Calu3 (cell line): ENCODE measurements at regions not wholly inside any gene's neighbourhood (a gene's known extent, or its start where the extent isn't known, plus 50 kb on each side); places are given as distances from the start of the nearest gene placed in this dataset.

Source experiments
- BruUV-seq: library from RNA; stranded (reverse); fragments of 400-500 nt; replicated peaks from 2 replicates; lab custom pipeline; 2021; lab: Mats Ljungman, UMichigan
- CTCF ChIA-PET: fragments of 300-600 bp; sonication (Branson Sonifier 250); formaldehyde crosslinking; loops from one replicate; lab custom pipeline; 2022; ENCODE audit warnings: antibody characterized with exemption; lab: Charles Lee
- DNase-seq: peaks from one replicate; pipeline ENCODE4 v3.0.0; 2022
- H3K27ac Mint-ChIP-seq: one replicate; pipeline ENCODE4 v1.8.0; 2022; ENCODE audit warnings: mixed read lengths; ENCODE audit not compliant: unreplicated experiment
- H3K27me3 Mint-ChIP-seq: one replicate; pipeline ENCODE4 v1.8.0; 2022; ENCODE audit warnings: mixed read lengths; ENCODE audit not compliant: unreplicated experiment
- H3K36me3 Mint-ChIP-seq: one replicate; pipeline ENCODE4 v1.8.0; 2022; ENCODE audit warnings: mild to moderate bottlenecking, moderate library complexity, mixed read lengths; ENCODE audit not compliant: insufficient read depth, unreplicated experiment
- H3K4me1 Mint-ChIP-seq: one replicate; pipeline ENCODE4 v1.8.0; 2022; ENCODE audit warnings: mild to moderate bottlenecking, low read depth, mixed read lengths; ENCODE audit not compliant: unreplicated experiment
- H3K4me3 Mint-ChIP-seq: one replicate; pipeline ENCODE4 v1.8.0; 2022; ENCODE audit warnings: mild to moderate bottlenecking, low read depth, moderate library complexity, mixed read lengths; ENCODE audit not compliant: unreplicated experiment
- H3K9me3 Mint-ChIP-seq: one replicate; pipeline ENCODE4 v1.8.0; 2022; ENCODE audit warnings: low read depth, mixed read lengths; ENCODE audit not compliant: unreplicated experiment
- intact Hi-C: fragments of 100-400 bp; cut with micrococcal nuclease; formaldehyde crosslinking; loops from one replicate; pipeline ENCODE4 v1.10.0; 2022; ENCODE audit not compliant: unreplicated experiment
- TF ChIP-seq, protein P1 (sequence below): fragments of 200-600 bp; IDR thresholded peaks from one replicate; pipeline ENCODE4 v1.8.0; 2022; ENCODE audit warnings: antibody characterized with exemption; ENCODE audit not compliant: unreplicated experiment

DNA sequence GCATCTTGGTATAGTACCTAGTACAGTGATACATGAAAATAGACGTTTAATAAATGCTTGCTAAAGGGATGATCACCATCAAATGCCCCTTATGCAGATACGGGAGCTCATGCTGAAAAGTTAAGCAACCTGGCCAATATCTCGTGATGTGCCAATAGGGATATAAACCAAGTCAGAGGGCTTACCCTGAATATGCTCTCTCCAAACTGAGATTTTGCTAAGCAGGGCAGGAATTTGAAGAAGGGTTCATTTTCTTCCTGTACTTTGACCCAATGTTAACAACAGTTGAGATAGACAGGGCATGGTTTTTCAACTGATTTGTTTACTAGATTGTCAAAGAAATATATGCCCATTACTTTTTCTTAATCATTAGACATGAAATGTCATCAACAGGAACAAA lies 219.3 kb upstream of the PREP start:
- CTCF ChIA-PET = no interaction called here
- Mint-ChIP-seq H3K9me3 (no peaks in the 10 kb centered on the region), H3K4me1 (no peaks in the 10 kb centered on the region), H3K27me3 (no peaks in the 10 kb centered on the region), H3K4me3 (no peak overlapping the region), H3K36me3 (no peaks in the 10 kb centered on the region), H3K27ac (no peak overlapping the region)
- intact Hi-C loops = no loop called here
- TF ChIP-seq, protein P1, sequence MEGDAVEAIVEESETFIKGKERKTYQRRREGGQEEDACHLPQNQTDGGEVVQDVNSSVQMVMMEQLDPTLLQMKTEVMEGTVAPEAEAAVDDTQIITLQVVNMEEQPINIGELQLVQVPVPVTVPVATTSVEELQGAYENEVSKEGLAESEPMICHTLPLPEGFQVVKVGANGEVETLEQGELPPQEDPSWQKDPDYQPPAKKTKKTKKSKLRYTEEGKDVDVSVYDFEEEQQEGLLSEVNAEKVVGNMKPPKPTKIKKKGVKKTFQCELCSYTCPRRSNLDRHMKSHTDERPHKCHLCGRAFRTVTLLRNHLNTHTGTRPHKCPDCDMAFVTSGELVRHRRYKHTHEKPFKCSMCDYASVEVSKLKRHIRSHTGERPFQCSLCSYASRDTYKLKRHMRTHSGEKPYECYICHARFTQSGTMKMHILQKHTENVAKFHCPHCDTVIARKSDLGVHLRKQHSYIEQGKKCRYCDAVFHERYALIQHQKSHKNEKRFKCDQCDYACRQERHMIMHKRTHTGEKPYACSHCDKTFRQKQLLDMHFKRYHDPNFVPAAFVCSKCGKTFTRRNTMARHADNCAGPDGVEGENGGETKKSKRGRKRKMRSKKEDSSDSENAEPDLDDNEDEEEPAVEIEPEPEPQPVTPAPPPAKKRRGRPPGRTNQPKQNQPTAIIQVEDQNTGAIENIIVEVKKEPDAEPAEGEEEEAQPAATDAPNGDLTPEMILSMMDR = no peak
- no peak for DNase-seq
- no TSS peak for BruUV-seq

DNA sequence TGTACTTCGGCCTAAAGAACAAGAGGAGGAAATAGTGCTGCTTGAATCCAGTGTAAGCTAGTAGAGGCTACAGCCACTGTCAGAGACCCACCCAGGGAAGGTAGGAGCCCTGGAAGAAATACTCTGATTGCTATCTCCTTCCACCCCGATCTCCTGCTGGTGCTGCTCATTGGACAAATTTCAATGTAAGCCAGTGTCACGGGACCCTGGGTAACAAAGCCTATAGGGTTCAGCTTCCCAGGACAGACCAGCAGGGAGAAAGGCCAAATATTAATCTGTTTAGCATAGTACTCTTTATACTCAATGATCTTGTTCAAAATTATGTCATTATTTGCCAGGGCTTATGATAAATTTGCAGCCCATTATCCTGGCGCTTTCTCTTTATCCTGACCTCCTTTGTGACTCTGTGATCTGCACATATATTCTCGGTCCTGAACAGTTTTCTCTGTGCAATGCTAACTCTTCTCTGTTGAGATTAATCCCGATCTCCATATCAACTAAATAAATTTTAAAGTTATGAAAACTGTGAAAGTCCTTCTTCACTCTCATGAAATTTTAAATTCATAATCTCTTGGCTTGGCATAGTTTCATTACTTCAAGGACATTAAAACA lies 218.8 kb upstream of the PREP start:
- intact Hi-C loops = no loop called here
- TF ChIP-seq, protein P1 = no peak
- Mint-ChIP-seq H3K36me3 (no peaks in the 10 kb centered on the region), H3K27me3 (no peaks in the 10 kb centered on the region), H3K4me1 (no peaks in the 10 kb centered on the region), H3K9me3 (no peaks in the 10 kb centered on the region), H3K27ac (no peak overlapping the region), H3K4me3 (no peak overlapping the region)
- no TSS peak for BruUV-seq
- DNase-seq = no peak
- CTCF ChIA-PET = no interaction called here

DNA sequence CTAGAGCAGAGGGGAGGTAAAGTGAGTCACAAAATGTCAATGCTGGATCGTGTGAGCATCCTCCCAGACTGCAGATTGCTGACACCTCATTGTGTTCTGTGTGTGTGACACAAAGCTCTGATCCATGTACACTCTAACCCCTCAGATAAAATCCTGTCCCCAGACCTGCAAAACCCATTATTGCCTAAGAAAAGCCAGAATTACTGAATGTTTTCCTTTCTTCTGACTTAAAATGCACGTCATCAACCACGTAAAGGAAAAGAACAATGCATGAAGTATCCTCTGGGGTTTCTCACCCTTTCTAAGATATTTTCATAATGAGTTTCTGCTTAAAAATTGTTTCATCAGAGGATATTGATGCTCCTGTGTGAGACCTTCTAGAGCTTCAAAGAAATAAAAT lies 218.0 kb upstream of the PREP start:
- H3K9me3 Mint-ChIP-seq = no peaks in the 10 kb centered on the region
- no peak overlapping the region for H3K4me3 Mint-ChIP-seq
- CTCF ChIA-PET = no interaction called here
- H3K4me1 Mint-ChIP-seq = no peaks in the 10 kb centered on the region
- H3K36me3 Mint-ChIP-seq = no peaks in the 10 kb centered on the region
- TF ChIP-seq, protein P1 = no peak
- no peaks in the 10 kb centered on the region for H3K27me3 Mint-ChIP-seq
- no peak for DNase-seq
- intact Hi-C loops = no loop called here
- no peak overlapping the region for H3K27ac Mint-ChIP-seq
- BruUV-seq = no TSS peak

DNA sequence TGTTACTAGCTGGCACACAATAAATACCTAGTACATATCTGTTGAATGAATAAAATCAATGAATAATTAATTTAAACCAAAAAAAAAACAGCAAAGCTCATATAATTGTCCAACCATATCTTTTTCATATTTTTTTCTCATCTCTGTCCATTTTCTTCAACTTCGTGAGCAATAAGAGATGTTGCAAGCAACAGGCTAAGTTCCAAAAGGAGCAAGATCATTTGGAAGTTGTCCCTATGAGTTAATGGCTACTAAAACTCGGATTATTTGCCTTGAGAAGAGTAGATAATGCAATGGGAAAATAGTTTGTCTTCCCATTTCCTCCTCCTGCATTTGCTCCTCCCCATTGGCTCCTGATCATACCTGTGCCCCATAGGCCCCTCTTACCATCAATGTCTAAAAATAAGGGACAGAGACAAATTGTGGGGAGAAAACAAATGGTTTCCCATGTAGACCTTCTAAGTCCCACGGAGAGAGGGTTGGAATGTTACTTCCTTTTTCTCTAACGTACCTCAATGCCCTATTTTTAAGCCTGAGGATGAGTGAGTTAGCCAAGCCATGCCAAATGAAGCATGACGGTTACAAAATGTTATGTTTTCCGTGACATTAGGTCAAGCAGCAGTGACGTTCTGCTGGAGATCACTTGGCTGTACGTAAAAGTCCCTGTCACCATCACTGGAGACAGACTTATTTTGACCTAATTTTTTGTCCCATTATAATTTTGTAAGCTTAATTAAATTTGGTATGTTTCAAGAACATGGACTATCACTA lies 217.3 kb upstream of the PREP start:
- Mint-ChIP-seq H3K36me3 (no peaks in the 10 kb centered on the region), H3K27ac (no peak overlapping the region), H3K4me3 (no peak overlapping the region), H3K9me3 (no peaks in the 10 kb centered on the region), H3K4me1 (no peaks in the 10 kb centered on the region), H3K27me3 (no peaks in the 10 kb centered on the region)
- BruUV-seq = no TSS peak
- CTCF ChIA-PET = no interaction called here
- intact Hi-C loops = no loop called here
- no peak for DNase-seq
- TF ChIP-seq, protein P1 = no peak
